ENCODE measurements at regions not wholly inside any gene's neighbourhood (a gene's known extent, or its start where the extent isn't known, plus 50 kb on each side); places are given as distances from the start of the nearest gene placed in this dataset. TPM values are rescaled to one million over a fixed set of nuclear protein-coding genes. Genes with fewer than 3 reads are reported as not detected.

DNA sequence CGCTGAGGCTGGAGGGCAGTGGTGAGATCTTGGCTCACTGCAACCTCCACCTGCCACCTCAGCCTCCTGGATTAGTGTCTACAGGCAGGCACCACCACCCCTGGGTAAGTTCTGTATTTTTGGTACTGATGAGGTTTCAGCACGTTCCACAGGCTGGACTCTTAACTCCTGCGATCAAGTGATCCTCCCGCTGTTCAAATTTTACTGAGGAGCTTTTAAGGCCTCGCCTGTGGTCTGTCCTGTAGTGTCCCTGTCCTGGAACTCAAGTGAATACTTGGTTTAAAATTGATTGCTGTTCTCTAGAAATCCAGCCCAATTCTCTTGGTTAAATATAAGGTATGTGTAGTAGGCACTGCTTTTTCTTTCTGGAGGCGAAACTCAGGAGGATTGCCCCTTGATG is 65.2 kb downstream of the DPRX start:
- DNase-seq (ENCODE audit: low read depth) = peak; percentile 1

DNA sequence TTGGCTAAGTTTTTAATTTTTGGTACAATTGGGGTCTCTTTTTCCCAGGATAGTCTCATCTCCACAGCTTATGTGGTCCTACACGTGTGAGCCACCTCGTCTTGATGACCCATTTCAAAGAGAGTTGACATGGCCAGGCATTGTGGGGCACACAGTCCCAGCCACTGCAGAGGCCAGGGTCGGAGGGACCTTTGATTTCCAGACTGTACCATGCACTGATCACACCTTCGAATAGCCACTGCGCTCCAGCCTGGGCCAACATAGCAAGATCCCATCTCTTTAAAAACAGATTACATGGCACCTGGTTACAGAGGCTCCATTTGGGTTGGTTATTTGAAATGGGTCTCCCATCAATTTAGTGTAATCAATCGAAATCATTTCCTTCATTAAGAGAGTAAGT is 71.6 kb downstream of the DPRX start:
- no peak for DNase-seq (ENCODE audit: low read depth)

DNA sequence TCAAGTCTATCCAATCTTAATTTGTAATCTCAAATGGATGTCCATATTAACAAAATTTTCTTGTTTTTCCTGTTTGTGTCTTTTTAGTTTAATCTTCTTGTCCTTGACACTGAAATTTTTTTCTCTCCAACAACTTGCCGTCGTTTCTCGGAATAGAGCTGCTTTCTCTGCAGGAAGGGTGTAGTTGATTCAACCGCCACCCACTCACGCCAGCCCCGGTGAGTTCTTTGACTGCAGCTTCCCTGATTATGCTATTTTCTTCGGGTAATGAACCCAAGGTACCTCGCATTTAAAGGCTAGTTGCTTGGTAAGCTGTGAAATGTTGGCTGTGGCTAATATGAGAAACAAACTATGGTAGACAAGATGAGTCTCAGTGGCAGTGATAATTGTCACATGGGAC is 72.2 kb downstream of the DPRX start:
- DNase-seq (ENCODE audit: low read depth) = no peak

DNA sequence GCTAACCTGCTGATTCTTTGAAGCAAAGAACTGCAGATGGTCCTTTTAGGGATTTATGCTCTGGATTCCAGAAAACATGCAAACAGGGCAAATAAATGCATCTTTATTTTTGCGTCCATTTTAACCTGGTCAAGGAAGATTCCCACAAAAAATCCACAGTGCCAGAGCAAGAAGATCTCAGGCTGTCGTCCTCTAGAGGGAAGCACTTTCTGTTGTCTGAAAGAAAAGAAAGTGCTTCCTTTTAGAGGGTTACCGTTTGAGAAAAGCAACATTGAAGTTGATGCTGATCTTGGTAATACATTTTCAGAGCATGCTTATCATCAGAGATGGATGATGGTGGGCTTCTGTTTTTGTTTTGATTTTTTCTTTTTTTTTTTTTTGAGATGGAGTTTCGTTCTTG is 75.5 kb downstream of the DPRX start:
- DNase-seq (ENCODE audit: low read depth) = no peak

DNA sequence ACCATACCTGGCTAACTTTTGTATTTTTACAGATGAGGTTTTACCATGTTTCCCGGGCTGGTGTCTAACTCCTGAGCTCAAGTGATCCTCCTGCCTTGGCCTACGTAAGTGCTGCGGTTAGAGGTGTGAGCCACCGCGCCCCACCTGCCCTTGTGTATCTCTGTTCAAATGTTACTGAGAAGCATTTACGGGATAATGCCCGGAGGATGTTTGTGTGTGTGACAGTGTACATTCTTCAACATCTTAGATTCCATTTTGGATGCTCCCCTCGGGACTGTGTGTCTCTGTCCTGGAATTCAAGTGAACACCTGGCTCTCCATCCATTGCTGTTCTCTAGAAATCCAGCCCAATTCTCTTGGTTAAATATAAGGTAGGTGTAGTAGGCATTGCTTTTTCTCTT is 93.7 kb downstream of the NLRP12 start:
- no peak for DNase-seq (ENCODE audit: low read depth)

MicroRNAs in the stretch of these regions (microRNA counts, 767-probe panel; counts per million panel counts)
- microRNA hsa-miR-516b-5p (not detected), microRNA hsa-miR-517a-3p (not detected), microRNA hsa-miR-517b-3p (not detected), microRNA hsa-miR-518b (not detected), microRNA hsa-miR-518c-3p (not detected), microRNA hsa-miR-518e-3p (not detected), microRNA hsa-miR-518f-3p (not detected), microRNA hsa-miR-519d (not detected), microRNA hsa-miR-520b (not detected), microRNA hsa-miR-520c-3p (not detected), microRNA hsa-miR-520d-3p (not detected), microRNA hsa-miR-520d-5p+hsa-miR-518a-5p+hsa-miR-527 (not detected), microRNA hsa-miR-520g (not detected), microRNA hsa-miR-521 (not detected), microRNA hsa-miR-523-3p (not detected), microRNA hsa-miR-524-3p (not detected), microRNA hsa-miR-524-5p (not detected), microRNA hsa-miR-525-3p (not detected), microRNA hsa-miR-525-5p (not detected), microRNA hsa-miR-526a+hsa-miR-520c-5p+hsa-miR-518d-5p (not detected)

Small RNAs in the stretch of these regions (microRNA-seq; reads per million reads assigned to microRNA genes)
- gene MIR516B2 = not detected
- not detected for gene MIR517A
- gene MIR517B = not detected
- gene MIR518B = not detected
- not detected for gene MIR518C
- gene MIR518E = not detected
- gene MIR518F = not detected
- gene MIR519D = not detected
- not detected for gene MIR520B
- not detected for gene MIR520C
- not detected for gene MIR520D
- not detected for gene MIR520G
- gene MIR521-2 = not detected
- gene MIR523 = not detected
- gene MIR524 = not detected
- gene MIR525 = not detected
- gene MIR526A1 = not detected
- not detected for gene MIR526A2

All from myocyte (in vitro differentiated cells).